ENCODE measurements at regions not wholly inside any gene's neighbourhood (a gene's known extent, or its start where the extent isn't known, plus 50 kb on each side); places are given as distances from the start of the nearest gene placed in this dataset.

DNA sequence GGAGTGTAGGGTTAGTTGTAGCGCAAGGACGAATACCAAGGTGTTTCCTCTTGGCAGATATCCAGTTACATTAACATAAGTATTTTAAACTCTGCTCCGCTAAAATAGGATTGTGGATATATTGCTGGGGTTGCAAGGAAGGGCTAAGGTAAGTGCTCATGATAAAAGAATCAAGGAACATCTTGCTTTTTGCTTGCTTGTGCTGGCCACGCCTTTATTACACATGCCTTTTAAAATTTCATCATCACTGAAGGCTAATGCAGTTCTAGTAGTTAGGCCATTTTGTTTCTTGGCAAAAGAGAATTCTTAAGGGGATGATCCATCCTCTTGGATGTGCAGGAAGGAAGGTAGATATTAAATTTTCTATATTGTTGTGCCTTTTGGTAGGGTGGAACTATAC is 415.6 kb upstream of the TPM1 start:
- no peak overlapping the region for H3K4me3 ChIP-seq (ENCODE audit: low read length)
- no peak overlapping the region for H3K9ac ChIP-seq (ENCODE audit: extremely low read depth, low read length, poor library complexity, severe bottlenecking)
- WGBS, 2 experiments (ENCODE audit: insufficient coverage in 1 of 2, insufficient read length in 1 of 2): 80 to 94% methylated on average over 2 to 4 of the region's 4 CpGs
- no peak for DNase-seq
- TF ChIP-seq, protein P1, sequence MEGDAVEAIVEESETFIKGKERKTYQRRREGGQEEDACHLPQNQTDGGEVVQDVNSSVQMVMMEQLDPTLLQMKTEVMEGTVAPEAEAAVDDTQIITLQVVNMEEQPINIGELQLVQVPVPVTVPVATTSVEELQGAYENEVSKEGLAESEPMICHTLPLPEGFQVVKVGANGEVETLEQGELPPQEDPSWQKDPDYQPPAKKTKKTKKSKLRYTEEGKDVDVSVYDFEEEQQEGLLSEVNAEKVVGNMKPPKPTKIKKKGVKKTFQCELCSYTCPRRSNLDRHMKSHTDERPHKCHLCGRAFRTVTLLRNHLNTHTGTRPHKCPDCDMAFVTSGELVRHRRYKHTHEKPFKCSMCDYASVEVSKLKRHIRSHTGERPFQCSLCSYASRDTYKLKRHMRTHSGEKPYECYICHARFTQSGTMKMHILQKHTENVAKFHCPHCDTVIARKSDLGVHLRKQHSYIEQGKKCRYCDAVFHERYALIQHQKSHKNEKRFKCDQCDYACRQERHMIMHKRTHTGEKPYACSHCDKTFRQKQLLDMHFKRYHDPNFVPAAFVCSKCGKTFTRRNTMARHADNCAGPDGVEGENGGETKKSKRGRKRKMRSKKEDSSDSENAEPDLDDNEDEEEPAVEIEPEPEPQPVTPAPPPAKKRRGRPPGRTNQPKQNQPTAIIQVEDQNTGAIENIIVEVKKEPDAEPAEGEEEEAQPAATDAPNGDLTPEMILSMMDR (conservative IDR thresholded peaks at IDR 0.05): no peak
- H3K9me3 ChIP-seq (ENCODE audit: control insufficient read depth, low read length): no peaks in the 10 kb centered on the region
- no peak overlapping the region for H3K27ac ChIP-seq (ENCODE audit: low read depth, low read length)
- H3K27ac Mint-ChIP-seq: no peak overlapping the region
- no peaks in the 10 kb centered on the region for H3K36me3 Mint-ChIP-seq (ENCODE audit: low read depth)
- H3K4me1 ChIP-seq (ENCODE audit: control insufficient read depth, insufficient read depth, low read length): no peaks in the 10 kb centered on the region
- no peak overlapping the region for H3K4me3 Mint-ChIP-seq
- no peaks in the 10 kb centered on the region for H3K27me3 Mint-ChIP-seq (ENCODE audit: insufficient read depth)
- H3K9me3 Mint-ChIP-seq: no peaks in the 10 kb centered on the region
- H3K4me1 Mint-ChIP-seq: peaks cover 13% of the 10 kb centered on the region
- no peaks in the 10 kb centered on the region for H3K27me3 ChIP-seq (ENCODE audit: control insufficient read depth, insufficient read depth, low read length, poor library complexity, severe bottlenecking)
- no peaks in the 10 kb centered on the region for H3K36me3 ChIP-seq (ENCODE audit: control insufficient read depth, insufficient read depth, low read length)

- Mint-ChIP-seq H3K36me3 (ENCODE audit: low read depth) (no peaks in the 10 kb centered on the region), H3K4me1 (peaks cover 11% of the 10 kb centered on the region), H3K9me3 (no peaks in the 10 kb centered on the region), H3K27ac (no peak overlapping the region), H3K4me3 (no peak overlapping the region), H3K27me3 (ENCODE audit: insufficient read depth) (no peaks in the 10 kb centered on the region)
- Histone ChIP-seq H3K36me3 (ENCODE audit: control insufficient read depth, insufficient read depth, low read length) (no peaks in the 10 kb centered on the region), H3K27ac (ENCODE audit: low read depth, low read length) (no peak overlapping the region), H3K9me3 (ENCODE audit: control insufficient read depth, low read length) (no peaks in the 10 kb centered on the region), H3K4me1 (ENCODE audit: control insufficient read depth, insufficient read depth, low read length) (peaks cover 3% of the 10 kb centered on the region), H3K27me3 (ENCODE audit: control insufficient read depth, insufficient read depth, low read length, poor library complexity, severe bottlenecking) (no peaks in the 10 kb centered on the region), H3K9ac (ENCODE audit: extremely low read depth, low read length, poor library complexity, severe bottlenecking) (no peak overlapping the region), H3K4me3 (ENCODE audit: low read length) (no peak overlapping the region)
- DNase-seq: no peak
- TF ChIP-seq, protein P1 (conservative IDR thresholded peaks at IDR 0.05): no peak
- 94 to 95% methylated on average over 2 of the region's 2 CpGs for WGBS, 2 experiments (ENCODE audit: insufficient coverage in 1 of 2, insufficient read length in 1 of 2)
These were observed 411.3 kb upstream of the TPM1 start for GRCh38 chr15:62631076-62631724.

DNA sequence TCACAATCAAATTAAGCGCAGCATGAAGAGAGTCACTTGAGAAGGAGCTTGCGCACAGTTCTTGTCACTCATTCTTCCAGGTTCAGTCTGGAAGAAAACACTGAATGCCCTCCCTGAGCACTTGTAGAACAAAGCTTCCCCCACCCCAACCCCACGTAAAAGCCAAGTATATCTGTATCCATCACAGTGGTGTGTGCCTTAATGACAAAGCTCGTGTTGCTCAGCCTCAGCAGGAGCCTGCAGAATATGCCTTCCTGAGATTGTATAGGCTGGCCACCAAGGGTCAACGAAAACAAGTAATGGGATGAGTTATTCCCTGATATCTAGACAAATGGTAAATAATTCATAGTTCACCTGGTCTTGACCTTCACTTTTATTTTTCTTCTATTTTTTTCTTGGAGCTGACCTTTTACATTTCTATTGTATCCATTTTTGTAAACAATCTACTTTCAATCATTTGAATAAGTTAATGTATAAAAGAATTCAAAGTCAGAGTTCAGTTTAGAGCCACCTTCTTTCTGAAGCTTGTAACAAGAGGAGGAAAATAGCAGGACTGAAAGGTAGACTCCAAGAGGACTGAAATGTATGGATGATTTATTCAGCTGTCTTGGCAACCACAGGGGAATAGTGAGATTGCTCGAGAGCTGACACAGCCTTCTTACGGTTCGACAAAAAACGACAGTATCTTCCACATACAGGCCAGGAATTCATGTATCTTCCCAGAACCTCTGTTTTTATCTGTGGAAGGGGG is 405.5 kb upstream of the TPM1 start:
- peaks cover 38% of the 10 kb centered on the region for H3K4me1 Mint-ChIP-seq
- DNase-seq: no peak
- no peak overlapping the region for H3K27ac Mint-ChIP-seq
- H3K9me3 Mint-ChIP-seq: no peaks in the 10 kb centered on the region
- Histone ChIP-seq H3K4me3 (ENCODE audit: low read length) (no peak overlapping the region), H3K4me1 (ENCODE audit: control insufficient read depth, insufficient read depth, low read length) (peaks cover 8% of the 10 kb centered on the region), H3K27ac (ENCODE audit: low read depth, low read length) (no peak overlapping the region), H3K9ac (ENCODE audit: extremely low read depth, low read length, poor library complexity, severe bottlenecking) (no peak overlapping the region), H3K9me3 (ENCODE audit: control insufficient read depth, low read length) (no peaks in the 10 kb centered on the region), H3K27me3 (ENCODE audit: control insufficient read depth, insufficient read depth, low read length, poor library complexity, severe bottlenecking) (no peaks in the 10 kb centered on the region), H3K36me3 (ENCODE audit: control insufficient read depth, insufficient read depth, low read length) (no peaks in the 10 kb centered on the region)
- 74 to 90% methylated on average over 7 to 8 of the region's 9 CpGs for WGBS, 2 experiments (ENCODE audit: insufficient coverage in 1 of 2, insufficient read length in 1 of 2)
- no peaks in the 10 kb centered on the region for H3K27me3 Mint-ChIP-seq (ENCODE audit: insufficient read depth)
- H3K36me3 Mint-ChIP-seq (ENCODE audit: low read depth): no peaks in the 10 kb centered on the region
- no peak overlapping the region for H3K4me3 Mint-ChIP-seq
- TF ChIP-seq, protein P1 (conservative IDR thresholded peaks at IDR 0.05): no peak

Measured in endodermal cell (in vitro differentiated cells).